ENCODE measurements at regions not wholly inside any gene's neighbourhood (a gene's known extent, or its start where the extent isn't known, plus 50 kb on each side); places are given as distances from the start of the nearest gene placed in this dataset.

- DNase-seq (ENCODE audit: low read depth) = no peak
- no peak for TF ChIP-seq CTCF (IDR thresholded peaks at IDR 0.05; ENCODE audit: control insufficient read depth, insufficient read depth, low read depth, low read length, missing control alignments)
- no peak overlapping the region for H3K4me3 ChIP-seq (ENCODE audit: control insufficient read depth, low read depth, low read length)
These were observed 50.6 kb upstream of the ZNF716 start for GRCh38 chr7:57399251-57399940.

GRCh38 chr7:57399972-57400371 is 50.0 kb upstream of the ZNF716 start:
- no peak overlapping the region for H3K4me3 ChIP-seq (ENCODE audit: control insufficient read depth, low read depth, low read length)
- no peak for TF ChIP-seq CTCF (IDR thresholded peaks at IDR 0.05; ENCODE audit: control insufficient read depth, insufficient read depth, low read depth, low read length, missing control alignments)
- DNase-seq (ENCODE audit: low read depth) = no peak
